ENCODE measurements at regions not wholly inside any gene's neighbourhood (a gene's known extent, or its start where the extent isn't known, plus 50 kb on each side); places are given as distances from the start of the nearest gene placed in this dataset.

DNA sequence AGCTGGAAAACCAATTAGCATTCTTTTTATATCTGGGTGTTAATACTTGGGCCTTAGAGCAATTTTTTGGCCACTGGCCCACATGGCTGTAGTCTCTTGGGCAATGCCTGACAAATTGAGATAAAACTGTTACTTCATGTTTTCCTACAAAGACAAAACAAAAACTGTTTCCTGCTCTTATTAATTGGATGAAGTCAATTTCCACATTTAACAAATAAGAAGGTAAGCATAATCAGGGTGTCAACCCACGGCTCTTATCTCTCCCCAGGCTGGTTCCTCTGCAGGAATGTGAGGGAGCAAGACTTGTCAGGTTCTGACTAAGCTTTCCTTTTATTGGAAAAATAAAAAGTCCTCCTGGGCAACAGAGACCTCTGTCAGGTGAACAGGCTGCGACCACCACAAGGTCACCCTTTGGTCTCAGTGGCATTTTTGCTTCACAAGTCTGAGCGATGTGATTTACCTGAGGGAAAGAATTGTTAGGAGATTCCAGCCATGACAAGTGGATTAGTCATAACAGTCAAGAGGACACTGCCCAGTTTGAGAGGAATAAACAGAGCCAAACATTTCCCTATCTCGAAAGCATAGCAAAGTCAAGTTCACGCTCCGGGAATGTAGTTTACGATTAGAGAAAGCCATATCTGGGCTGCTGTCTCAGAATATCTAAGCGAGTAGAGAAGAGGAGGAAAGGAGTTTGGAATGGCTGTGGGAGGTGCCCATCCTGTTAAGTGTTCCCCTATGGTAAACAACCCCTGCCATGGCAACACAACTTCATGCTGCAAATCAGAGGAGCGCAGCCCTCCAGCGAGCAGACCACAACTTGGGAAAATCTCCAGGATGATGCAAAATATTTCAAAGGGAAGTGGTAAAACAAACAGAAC is 144.4 kb downstream of the TES start:
- TF ChIP-seq, protein P1, sequence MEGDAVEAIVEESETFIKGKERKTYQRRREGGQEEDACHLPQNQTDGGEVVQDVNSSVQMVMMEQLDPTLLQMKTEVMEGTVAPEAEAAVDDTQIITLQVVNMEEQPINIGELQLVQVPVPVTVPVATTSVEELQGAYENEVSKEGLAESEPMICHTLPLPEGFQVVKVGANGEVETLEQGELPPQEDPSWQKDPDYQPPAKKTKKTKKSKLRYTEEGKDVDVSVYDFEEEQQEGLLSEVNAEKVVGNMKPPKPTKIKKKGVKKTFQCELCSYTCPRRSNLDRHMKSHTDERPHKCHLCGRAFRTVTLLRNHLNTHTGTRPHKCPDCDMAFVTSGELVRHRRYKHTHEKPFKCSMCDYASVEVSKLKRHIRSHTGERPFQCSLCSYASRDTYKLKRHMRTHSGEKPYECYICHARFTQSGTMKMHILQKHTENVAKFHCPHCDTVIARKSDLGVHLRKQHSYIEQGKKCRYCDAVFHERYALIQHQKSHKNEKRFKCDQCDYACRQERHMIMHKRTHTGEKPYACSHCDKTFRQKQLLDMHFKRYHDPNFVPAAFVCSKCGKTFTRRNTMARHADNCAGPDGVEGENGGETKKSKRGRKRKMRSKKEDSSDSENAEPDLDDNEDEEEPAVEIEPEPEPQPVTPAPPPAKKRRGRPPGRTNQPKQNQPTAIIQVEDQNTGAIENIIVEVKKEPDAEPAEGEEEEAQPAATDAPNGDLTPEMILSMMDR (conservative IDR thresholded peaks at IDR 0.05) = no peak
- no peak for TF ChIP-seq EZH2 (IDR thresholded peaks at IDR 0.05; ENCODE audit: low read depth)

Data from PC-9 (cell line).